ENCODE measurements at regions not wholly inside any gene's neighbourhood (a gene's known extent, or its start where the extent isn't known, plus 50 kb on each side); places are given as distances from the start of the nearest gene placed in this dataset.

- no peak overlapping the region for H3K4me3 ChIP-seq (replicated peaks in 1 of 3; ENCODE audit: low read depth in 2 of 3, low read length in 3 of 3)
- no peaks in the 10 kb centered on the region for H3K36me3 Mint-ChIP-seq
- H3K4me3 Mint-ChIP-seq = no peak overlapping the region
- WGBS (ENCODE audit: insufficient coverage) = 82% methylated on average over 8 of the region's 9 CpGs
- no peak overlapping the region for H3K4me2 ChIP-seq (replicated peaks; ENCODE audit: extremely low read depth, low read length, poor library complexity, severe bottlenecking)
- H3K27me3 Mint-ChIP-seq (ENCODE audit: low read depth in 3 of 3) = peaks cover 1 to 4% (median 3%) of the 10 kb centered on the region in 3 donors
- H3K9me3 ChIP-seq (replicated peaks in 1 of 2; ENCODE audit: control insufficient read depth in 1 of 2, insufficient read depth in 1 of 2, low read length in 2 of 2) = no peaks in the 10 kb centered on the region
- no peaks in the 10 kb centered on the region for H3K4me1 Mint-ChIP-seq
- intact Hi-C loops (cut with micrococcal nuclease) = no loop called here
- no peak overlapping the region for H3K27ac Mint-ChIP-seq
- H3K9ac ChIP-seq (ENCODE audit: insufficient read depth, low read length, poor library complexity, severe bottlenecking) = no peak overlapping the region
- H3K27ac ChIP-seq (ENCODE audit: low read depth in 1 of 2, low read length in 2 of 2) = no peak overlapping the region
- no peaks in the 10 kb centered on the region for H3K79me2 ChIP-seq (ENCODE audit: insufficient read depth, low read length)
- H3K27me3 ChIP-seq (ENCODE audit: control insufficient read depth in 2 of 2, insufficient read depth in 2 of 2, low read length in 2 of 2) = no peaks in the 10 kb centered on the region
- no peaks in the 10 kb centered on the region for H3K36me3 ChIP-seq (replicated peaks in 1 of 2; ENCODE audit: control insufficient read depth in 1 of 2, insufficient read depth in 2 of 2, low read length in 2 of 2)
- no peak for DNase-seq
- H3K9me3 Mint-ChIP-seq = no peaks in the 10 kb centered on the region
- no peak overlapping the region for H2AFZ ChIP-seq (ENCODE audit: insufficient read depth, low read depth, low read length, poor library complexity, severe bottlenecking)
- TF ChIP-seq CTCF (IDR thresholded peaks at IDR 0.05) = no peak
- H3K4me1 ChIP-seq (ENCODE audit: control insufficient read depth in 1 of 2, insufficient read depth in 2 of 2, low read length in 2 of 2) = no peaks in the 10 kb centered on the region
- no peaks in the 10 kb centered on the region for H4K20me1 ChIP-seq (ENCODE audit: insufficient read depth, low read length)
Observed at GRCh38 chr20:51890003-51890402, 87.7 kb upstream of the SALL4 start.

- intact Hi-C loops (cut with micrococcal nuclease) = no loop called here
Observed at GRCh38 chr20:51889466-51889865, 87.1 kb upstream of the SALL4 start.

More at GRCh38 chr20:51889466-51889865, 87.1 kb upstream of the SALL4 start:
- H3K79me2 ChIP-seq (ENCODE audit: insufficient read depth, low read length) = no peaks in the 10 kb centered on the region
- Mint-ChIP-seq H3K4me3 (no peak overlapping the region), H3K27ac (no peak overlapping the region), H3K36me3 (no peaks in the 10 kb centered on the region), H3K9me3 (no peaks in the 10 kb centered on the region), H3K27me3 (ENCODE audit: low read depth in 3 of 3) (peaks cover 1 to 6% (median 3%) of the 10 kb centered on the region in 3 donors), H3K4me1 (no peaks in the 10 kb centered on the region)
- H2AFZ ChIP-seq (ENCODE audit: insufficient read depth, low read depth, low read length, poor library complexity, severe bottlenecking) = no peak overlapping the region
- no peak overlapping the region for H3K27ac ChIP-seq (ENCODE audit: low read depth in 1 of 2, low read length in 2 of 2)
- no peaks in the 10 kb centered on the region for H3K36me3 ChIP-seq (replicated peaks in 1 of 2; ENCODE audit: control insufficient read depth in 1 of 2, insufficient read depth in 2 of 2, low read length in 2 of 2)
- no peak overlapping the region for H3K4me3 ChIP-seq (replicated peaks in 1 of 3; ENCODE audit: low read depth in 2 of 3, low read length in 3 of 3)
- H3K27me3 ChIP-seq (ENCODE audit: control insufficient read depth in 2 of 2, insufficient read depth in 2 of 2, low read length in 2 of 2) = no peaks in the 10 kb centered on the region
- H3K4me1 ChIP-seq (ENCODE audit: control insufficient read depth in 1 of 2, insufficient read depth in 2 of 2, low read length in 2 of 2) = no peaks in the 10 kb centered on the region
- H3K9ac ChIP-seq (ENCODE audit: insufficient read depth, low read length, poor library complexity, severe bottlenecking) = no peak overlapping the region
- H4K20me1 ChIP-seq (ENCODE audit: insufficient read depth, low read length) = no peaks in the 10 kb centered on the region
- WGBS (ENCODE audit: insufficient coverage) = no CpG with 5 or more reads among the region's 4 CpGs
- DNase-seq = no peak
- H3K9me3 ChIP-seq (replicated peaks in 1 of 2; ENCODE audit: control insufficient read depth in 1 of 2, insufficient read depth in 1 of 2, low read length in 2 of 2) = no peaks in the 10 kb centered on the region
- no peak for TF ChIP-seq CTCF (IDR thresholded peaks at IDR 0.05)
- no peak overlapping the region for H3K4me2 ChIP-seq (replicated peaks; ENCODE audit: extremely low read depth, low read length, poor library complexity, severe bottlenecking)
